HepG2 (cell line): ENCODE measurements at regions not wholly inside any gene's neighbourhood (a gene's known extent, or its start where the extent isn't known, plus 50 kb on each side); places are given as distances from the start of the nearest gene placed in this dataset.

ENCODE experiments used
- ATAC-seq: fragments of 200-7000 bp; cut with Tn5 transposase; 3 replicates; pipeline ENCODE4 v1.9.1; 2020; ENCODE audit warnings: mild to moderate bottlenecking, moderate library complexity
- BruUV-seq: library from RNA; stranded (reverse); fragments of 400-500 nt; replicated peaks from 2 replicates; lab custom pipeline; 2021; lab: Mats Ljungman, UMichigan
- CTCF ChIA-PET: fragments of 300-600 bp; formaldehyde crosslinking; extraction: SDS; loops from one replicate; lab custom pipeline; 2021; ENCODE audit warnings: low total read pairs, inconsistent platforms, low intra/inter-chr PET ratio; lab: Yijun Ruan, JAX
- POLR2A ChIA-PET: fragments of 350-600 bp; sonication (Branson Sonifier 250); formaldehyde crosslinking; loops from one replicate; lab custom pipeline; 2020; ENCODE audit warnings: antibody characterized with exemption, inconsistent platforms; lab: Yijun Ruan, JAX
- DNase-seq: peaks from one replicate; pipeline ENCODE4 v3.0.0-alpha.2; 2015; ENCODE audit warnings: low spot score
- FAIRE-seq: peaks from 3 replicates; lab custom pipeline; 2011; peaks lifted over from hg19 to GRCh38; lab: Jason Lieb, UNC
- H2AFZ ChIP-seq: one replicate; pipeline ENCODE4 v1.6.1; 2011; ENCODE audit warnings: low read length, inconsistent platforms
- H3K27ac ChIP-seq: fragments of 300-600 bp; 3 replicates; pipeline ENCODE4 v1.8.0; 2011; ENCODE audit warnings: mixed run types, mild to moderate bottlenecking, mixed read lengths, low read length, inconsistent platforms; ENCODE audit not compliant: insufficient read depth; ENCODE audit errors: extremely low read length
- H3K27me3 ChIP-seq, 2 experiments: fragments of 200-600 bp in 1 of 2; 2 replicates in 1 of 2; 3 replicates in 1 of 2; pipeline versions ENCODE4 v1.6.0 to v1.8.0; 2011; ENCODE audit warnings: low read length in 2 of 2, mild to moderate bottlenecking in 2 of 2, moderate library complexity in 2 of 2, inconsistent platforms in 1 of 2; ENCODE audit not compliant: insufficient read depth in 2 of 2, control insufficient read depth in 1 of 2
- H3K36me3 ChIP-seq, 2 experiments: fragments of 200-600 bp in 1 of 2; replicated peaks in 1 of 2; 2 replicates in 1 of 2; 3 replicates in 1 of 2; pipeline versions ENCODE4 v1.5.1 to v1.8.0; 2011; ENCODE audit warnings: low read length in 2 of 2, inconsistent platforms in 1 of 2; ENCODE audit not compliant: insufficient read depth in 2 of 2, control insufficient read depth in 1 of 2
- H3K4me1 ChIP-seq: 2 replicates; pipeline ENCODE4 v1.5.1; 2012; ENCODE audit warnings: low read length, inconsistent platforms; ENCODE audit not compliant: insufficient read depth
- H3K4me2 ChIP-seq: 2 replicates; pipeline ENCODE4 v1.6.0; 2011; ENCODE audit warnings: low read depth, low read length, inconsistent platforms
- H3K4me3 ChIP-seq, 3 experiments: fragments of 200-600 bp in 1 of 3; sonication (generic), shearing (Covaris generic) in 1 of 3; replicated peaks in 1 of 3; 2 replicates each; pipeline ENCODE4 v1.5.1; 2011 to 2016; ENCODE audit warnings: low read length in 3 of 3, inconsistent platforms in 2 of 3, low read depth in 2 of 3, mild to moderate bottlenecking in 2 of 3, control low read depth in 1 of 3, mixed read lengths in 1 of 3; ENCODE audit not compliant: insufficient read depth in 1 of 3
- H3K79me2 ChIP-seq: one replicate; pipeline ENCODE4 v1.6.1; 2011; ENCODE audit warnings: low read length, inconsistent platforms; ENCODE audit not compliant: insufficient read depth
- H3K9ac ChIP-seq: 2 replicates; pipeline ENCODE4 v1.6.0; 2011; ENCODE audit warnings: mild to moderate bottlenecking, low read depth, low read length, inconsistent platforms; ENCODE audit not compliant: insufficient read depth
- H3K9me3 ChIP-seq: 2 replicates; pipeline ENCODE4 v1.5.1; 2012; ENCODE audit warnings: mild to moderate bottlenecking, low read length
- H4K20me1 ChIP-seq: 2 replicates; pipeline ENCODE4 v1.6.0; 2011; ENCODE audit warnings: inconsistent platforms, mild to moderate bottlenecking, low read length, moderate library complexity; ENCODE audit not compliant: insufficient read depth
- ELF1 ChIP-seq: sonication (generic); formaldehyde crosslinking; IDR thresholded peaks from 2 replicates; pipeline ENCODE4 v1.4.0; 2020; ENCODE audit warnings: missing genetic modification reagents
- KLF16 ChIP-seq, 2 experiments: sonication (generic) in 1 of 2; formaldehyde crosslinking in 1 of 2; IDR thresholded peaks; 2 replicates each; pipeline versions ENCODE4 v1.6.1 to v1.8.0; 2016 to 2023; ENCODE audit warnings: missing genetic modification reagents in 2 of 2, missing compliant biosample characterization in 1 of 2
- MEF2D ChIP-seq: sonication (generic); formaldehyde crosslinking; IDR thresholded peaks from 2 replicates; pipeline ENCODE4 v1.5.1; 2020; ENCODE audit warnings: mild to moderate bottlenecking, missing genetic modification reagents
- NCOA1 ChIP-seq: sonication (generic); formaldehyde crosslinking; IDR thresholded peaks from 2 replicates; pipeline ENCODE4 v1.9.0; 2021; ENCODE audit warnings: missing genetic modification reagents
- NONO ChIP-seq, 2 experiments: fragments of 450-650 bp in 1 of 2; sonication (generic) in 1 of 2; formaldehyde crosslinking in 1 of 2; IDR thresholded peaks in 1 of 2; conservative IDR thresholded peaks in 1 of 2; 2 replicates each; pipeline versions ENCODE4 v1.6.1 to v1.8.0; 2017 to 2022; ENCODE audit warnings: mild to moderate bottlenecking in 1 of 2, missing genetic modification reagents in 1 of 2, moderate library complexity in 1 of 2
- PCBP2 ChIP-seq: fragments of 200-400 bp; formaldehyde crosslinking; optimal IDR thresholded peaks from 2 replicates; pipeline ENCODE3; 2018; ENCODE audit warnings: low read length, low read depth; ENCODE audit not compliant: poor library complexity, severe bottlenecking
- PLRG1 ChIP-seq: fragments of 450-650 bp; conservative IDR thresholded peaks from 2 replicates; pipeline ENCODE4 v1.6.1; 2016
- SNRNP70 ChIP-seq: fragments of 200-400 bp; formaldehyde crosslinking; IDR thresholded peaks from 2 replicates; pipeline ENCODE4 v1.6.1; 2017; ENCODE audit warnings: mild to moderate bottlenecking, low read depth, low read length, moderate library complexity
- ZBTB7A ChIP-seq: sonication (generic); formaldehyde crosslinking; IDR thresholded peaks from 2 replicates; pipeline ENCODE4 v1.8.0; 2022; ENCODE audit warnings: mild to moderate bottlenecking, missing genetic modification reagents
- ZNF17 ChIP-seq: sonication (generic); formaldehyde crosslinking; IDR thresholded peaks from 2 replicates; pipeline ENCODE4 v1.5.0; 2020; ENCODE audit warnings: mild to moderate bottlenecking, missing genetic modification reagents
- ZNF281 ChIP-seq: sonication (generic); formaldehyde crosslinking; IDR thresholded peaks from 2 replicates; pipeline ENCODE4 v1.4.0; 2020; ENCODE audit warnings: missing genetic modification reagents, borderline replicate concordance
- ZNF333 ChIP-seq: sonication (generic); formaldehyde crosslinking; IDR thresholded peaks from 2 replicates; pipeline ENCODE4 v1.4.0; 2020; ENCODE audit warnings: mild to moderate bottlenecking, missing genetic modification reagents, borderline replicate concordance
- ZNF432 ChIP-seq: sonication (generic); formaldehyde crosslinking; IDR thresholded peaks from 2 replicates; pipeline ENCODE4 v1.5.0; 2020; ENCODE audit warnings: missing genetic modification reagents, mild to moderate bottlenecking, borderline replicate concordance
- ZNF607 ChIP-seq: sonication (generic); formaldehyde crosslinking; IDR thresholded peaks from 2 replicates; pipeline ENCODE4 v1.5.1; 2020; ENCODE audit warnings: missing genetic modification reagents, mild to moderate bottlenecking, borderline replicate concordance
- ZNF777 ChIP-seq: sonication (generic); formaldehyde crosslinking; IDR thresholded peaks from 2 replicates; pipeline ENCODE4 v1.4.0; 2020; ENCODE audit warnings: missing genetic modification reagents
- ZNF792 ChIP-seq: IDR thresholded peaks from 2 replicates; pipeline ENCODE4 v1.6.1; 2016
- WGBS: methylation state at CpG from one replicate; pipeline ENCODE4 v1.1.6; 2017; ENCODE audit warnings: low lambda C conversion rate; 5-methylcytosine and 5-hydroxymethylcytosine counted together
- in situ Hi-C: cut with HindIII; loops from 2 replicates; pipeline ENCODE4 v1.10.0; 2017; ENCODE audit warnings: low pct_unique_long_range_greater_than_20kb; ENCODE audit not compliant: extremely low pct_ligation_motif_present
- intact Hi-C: fragments of 100-400 bp; cut with micrococcal nuclease; formaldehyde crosslinking; loops from one replicate; pipeline ENCODE4 v1.10.0; 2022; ENCODE audit not compliant: unreplicated experiment
- TF ChIP-seq, protein P1 (sequence below): IDR thresholded peaks from 2 replicates; pipeline ENCODE4 v1.6.1; 2016; ENCODE audit warnings: mild to moderate bottlenecking, missing biosample characterization, missing genetic modification reagents
- TF ChIP-seq, protein P2 (sequence below): IDR thresholded peaks from 2 replicates; pipeline ENCODE4 v1.6.1; 2016

GRCh38 chr3:117875887-117876286 lies 1158.8 kb downstream of the IGSF11 start:
- Histone ChIP-seq H3K36me3 (no peaks in the 10 kb centered on the region), H3K9me3 (no peaks in the 10 kb centered on the region), H3K4me2 (no peak overlapping the region), H2AFZ (no peak overlapping the region), H3K79me2 (no peaks in the 10 kb centered on the region), H4K20me1 (no peaks in the 10 kb centered on the region), H3K4me3 (no peak overlapping the region), H3K27me3 (no peaks in the 10 kb centered on the region), H3K9ac (no peak overlapping the region), H3K4me1 (no peaks in the 10 kb centered on the region), H3K27ac (no peak overlapping the region)
- FAIRE-seq (no peak), DNase-seq (no peak), ATAC-seq (no peak)
- POLR2A ChIA-PET = no interaction called here
- intact Hi-C loops (no loop called here), in situ Hi-C loops (no loop called here)
- CTCF ChIA-PET = no interaction called here
- no peak for TF ChIP-seq PCBP2
- TF ChIP-seq ZNF333 = no peak
- no peak for TF ChIP-seq ZNF281 (CRISPR knock-in tag)
- TF ChIP-seq, protein P1, sequence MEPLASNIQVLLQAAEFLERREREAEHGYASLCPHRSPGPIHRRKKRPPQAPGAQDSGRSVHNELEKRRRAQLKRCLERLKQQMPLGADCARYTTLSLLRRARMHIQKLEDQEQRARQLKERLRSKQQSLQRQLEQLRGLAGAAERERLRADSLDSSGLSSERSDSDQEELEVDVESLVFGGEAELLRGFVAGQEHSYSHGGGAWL (CRISPR knock-in tag) = no peak
- 36% methylated on average over 1 of the region's 1 CpG for WGBS
- no TSS peak for BruUV-seq

GRCh38 chr3:117880638-117881037 lies 1154.0 kb downstream of the IGSF11 start:
- BruUV-seq = no TSS peak
- Histone ChIP-seq H3K4me3 (no peak overlapping the region), H3K4me1 (no peaks in the 10 kb centered on the region), H3K4me2 (no peak overlapping the region), H3K79me2 (no peaks in the 10 kb centered on the region), H3K9ac (no peak overlapping the region), H3K27ac (no peak overlapping the region), H3K9me3 (no peaks in the 10 kb centered on the region), H4K20me1 (no peaks in the 10 kb centered on the region), H3K27me3 (no peaks in the 10 kb centered on the region), H3K36me3 (no peaks in the 10 kb centered on the region), H2AFZ (no peak overlapping the region)
- in situ Hi-C loops (no loop called here), intact Hi-C loops (no loop called here)
- WGBS = 2% methylated on average over 2 of the region's 2 CpGs
- POLR2A ChIA-PET = no interaction called here
- DNase-seq = no peak
- no peak for FAIRE-seq
- CTCF ChIA-PET = no interaction called here
- no peak for ATAC-seq
- TF ChIP-seq NONO (IDR thresholded peaks at IDR 0.05) (no peak), NONO (CRISPR knock-in tag; conservative IDR thresholded peaks at IDR 0.05) (no peak), ZNF17 (CRISPR knock-in tag) (no peak), ZNF607 (CRISPR knock-in tag) (no peak), ZNF792 (CRISPR knock-in tag) (no peak), NCOA1 (CRISPR knock-in tag) (no peak), ZNF432 (CRISPR knock-in tag) (no peak), ZNF777 (CRISPR knock-in tag) (no peak), ZNF333 (no peak), SNRNP70 (no peak), MEF2D (CRISPR knock-in tag) (no peak), PLRG1 (no peak), ELF1 (CRISPR knock-in tag) (no peak), ZBTB7A (CRISPR knock-in tag) (no peak), KLF16 (CRISPR knock-in tag; IDR thresholded peaks at IDR 0.05) (no peak)
- TF ChIP-seq, protein P2, sequence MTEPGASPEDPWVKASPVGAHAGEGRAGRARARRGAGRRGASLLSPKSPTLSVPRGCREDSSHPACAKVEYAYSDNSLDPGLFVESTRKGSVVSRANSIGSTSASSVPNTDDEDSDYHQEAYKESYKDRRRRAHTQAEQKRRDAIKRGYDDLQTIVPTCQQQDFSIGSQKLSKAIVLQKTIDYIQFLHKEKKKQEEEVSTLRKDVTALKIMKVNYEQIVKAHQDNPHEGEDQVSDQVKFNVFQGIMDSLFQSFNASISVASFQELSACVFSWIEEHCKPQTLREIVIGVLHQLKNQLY (CRISPR knock-in tag) = no peak
